ENCODE measurements at regions not wholly inside any gene's neighbourhood (a gene's known extent, or its start where the extent isn't known, plus 50 kb on each side); places are given as distances from the start of the nearest gene placed in this dataset.

- no peak for DNase-seq
Measured at GRCh38 chr12:24268663-24269186, 319.3 kb upstream of the SOX5 start.

- no peak for DNase-seq
Measured at GRCh38 chr12:24266982-24267381, 317.5 kb upstream of the SOX5 start.

DNA sequence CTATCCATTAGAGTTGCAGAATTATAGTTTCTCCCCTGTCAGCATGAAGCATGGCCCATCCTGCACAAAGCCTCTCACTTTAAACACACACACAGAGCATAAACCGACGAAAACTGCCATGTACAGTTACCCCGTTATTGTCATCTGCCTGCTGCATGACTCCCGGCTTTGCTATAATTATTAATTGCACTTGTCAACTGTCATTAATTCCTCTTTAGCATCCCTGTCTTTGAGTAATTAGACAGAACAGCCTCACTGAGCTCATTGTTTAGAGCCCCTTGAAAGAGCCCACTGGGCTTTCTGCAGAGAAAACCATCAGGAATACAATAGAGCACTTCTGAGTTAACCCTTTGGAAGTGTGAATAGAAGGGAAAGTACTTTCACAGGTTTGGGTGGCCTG lies 307.2 kb upstream of the SOX5 start:
- no peak for DNase-seq

- no peak for DNase-seq
Measured at GRCh38 chr12:24255920-24256665, 306.6 kb upstream of the SOX5 start.

DNA sequence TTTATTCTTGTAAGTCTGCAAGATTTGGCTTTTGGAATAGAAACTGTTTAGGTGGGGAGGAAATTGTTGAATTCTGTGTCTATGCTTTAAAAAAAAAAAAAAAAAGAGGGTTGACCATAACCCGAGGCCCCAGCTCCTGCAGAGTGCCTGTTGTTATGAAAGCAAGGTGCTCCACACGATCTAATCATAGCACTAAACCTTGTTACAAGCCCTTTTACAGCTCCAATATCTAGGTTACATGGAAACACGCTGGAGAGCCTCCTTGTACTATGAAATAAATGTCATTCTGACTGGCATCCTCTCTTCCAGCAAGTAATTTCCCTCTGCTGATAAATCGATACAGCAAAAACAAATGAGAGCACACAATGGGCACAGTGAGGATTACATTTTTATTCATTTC lies 303.1 kb upstream of the SOX5 start:
- no peak for DNase-seq

DNA sequence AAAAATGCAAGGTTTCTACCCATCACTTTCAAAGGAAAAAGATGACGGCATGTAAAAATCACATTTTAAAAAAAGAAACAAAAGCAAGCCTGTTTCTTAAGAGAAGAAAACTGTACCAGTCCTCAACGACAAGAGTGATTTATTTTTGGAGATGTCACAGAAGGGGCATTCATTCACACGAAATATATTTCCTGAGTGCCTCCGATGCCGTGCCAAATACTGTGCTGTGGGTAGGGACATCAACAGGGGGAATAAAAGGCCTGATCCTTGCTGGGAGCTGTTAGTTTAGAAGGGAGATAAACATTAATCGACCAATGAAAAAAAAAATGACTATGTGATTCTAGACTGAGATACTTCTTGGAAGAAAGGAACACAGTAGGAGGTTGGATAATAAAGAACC lies 297.5 kb upstream of the SOX5 start:
- no peak for DNase-seq

DNA sequence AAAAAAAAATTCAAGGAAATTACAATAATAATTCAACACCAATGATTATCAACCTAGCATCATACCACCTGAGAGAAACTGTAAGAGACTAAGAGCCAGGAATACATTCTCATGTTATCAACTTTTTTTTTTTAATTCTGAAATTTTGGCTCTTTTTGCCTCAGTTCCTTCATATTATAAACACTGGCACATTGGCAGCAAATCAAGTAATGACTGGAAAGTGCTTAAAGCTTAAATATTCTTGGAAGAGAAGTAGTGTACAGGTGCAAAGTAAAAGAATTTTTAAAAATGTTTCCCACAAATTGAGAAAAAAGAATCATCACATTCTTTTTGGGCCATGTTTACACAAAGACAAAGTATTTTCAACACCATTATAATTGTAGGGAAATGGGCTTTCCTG lies 296.9 kb upstream of the SOX5 start:
- no peak for DNase-seq

DNA sequence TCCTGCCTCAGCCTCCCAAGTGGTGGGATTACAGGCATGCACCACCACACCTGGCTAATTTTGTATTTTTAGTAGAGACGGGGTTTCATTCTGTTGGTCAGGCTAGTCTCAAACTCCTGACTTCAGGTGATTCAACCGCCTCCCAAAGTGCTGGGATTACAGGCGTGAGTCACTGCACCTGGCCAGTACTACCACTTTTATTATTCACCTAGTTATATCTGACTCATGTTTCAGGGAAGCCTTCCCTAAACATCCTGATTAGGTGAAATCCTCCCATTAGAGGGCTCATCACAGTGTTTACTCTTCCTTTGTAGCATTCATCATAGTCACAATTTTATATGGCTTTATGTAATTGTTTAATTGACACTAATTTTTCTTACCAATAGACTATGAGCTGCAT lies 295.3 kb upstream of the SOX5 start:
- DNase-seq, result no peak

GRCh38 chr12:24244231-24244630 lies 294.8 kb upstream of the SOX5 start:
- DNase-seq, result no peak

GRCh38 chr12:24240707-24241106 lies 291.2 kb upstream of the SOX5 start:
- no peak for DNase-seq

DNA sequence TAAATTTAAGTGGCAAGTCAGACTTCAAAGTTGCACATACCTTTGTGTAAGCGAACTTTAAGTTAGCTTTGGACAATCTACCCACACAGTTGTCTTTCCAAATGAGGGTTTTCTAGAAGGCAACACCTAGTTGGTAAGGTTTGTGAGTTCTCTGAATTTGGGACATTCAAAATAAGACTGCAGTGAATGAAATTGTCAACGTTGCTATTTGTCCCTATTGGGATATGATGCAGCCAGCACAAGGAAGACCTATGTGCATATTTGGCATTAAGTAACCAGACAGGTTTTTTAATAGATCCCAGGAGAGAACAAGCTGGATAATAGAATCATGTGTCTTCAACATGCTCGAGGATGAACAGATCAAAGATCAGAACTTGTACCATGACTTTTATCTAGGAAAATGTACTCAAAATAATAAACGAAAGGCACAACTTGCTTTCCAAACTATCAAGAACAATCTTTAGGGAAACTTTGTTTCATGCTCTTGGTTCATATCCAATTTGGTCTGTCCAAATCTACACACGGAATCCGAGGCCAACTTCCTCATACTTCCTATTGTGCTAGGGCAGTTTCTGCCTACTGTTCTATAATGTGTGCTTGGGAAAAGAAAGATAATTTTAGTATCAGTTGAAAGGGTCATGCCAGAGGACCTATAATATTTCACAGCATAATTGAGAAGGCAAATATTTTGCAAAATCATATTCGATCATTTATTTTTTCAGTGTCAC lies 284.2 kb upstream of the SOX5 start:
- DNase-seq, result no peak

- DNase-seq, result no peak
Measured at GRCh38 chr12:24232531-24232930, 283.1 kb upstream of the SOX5 start.

DNA sequence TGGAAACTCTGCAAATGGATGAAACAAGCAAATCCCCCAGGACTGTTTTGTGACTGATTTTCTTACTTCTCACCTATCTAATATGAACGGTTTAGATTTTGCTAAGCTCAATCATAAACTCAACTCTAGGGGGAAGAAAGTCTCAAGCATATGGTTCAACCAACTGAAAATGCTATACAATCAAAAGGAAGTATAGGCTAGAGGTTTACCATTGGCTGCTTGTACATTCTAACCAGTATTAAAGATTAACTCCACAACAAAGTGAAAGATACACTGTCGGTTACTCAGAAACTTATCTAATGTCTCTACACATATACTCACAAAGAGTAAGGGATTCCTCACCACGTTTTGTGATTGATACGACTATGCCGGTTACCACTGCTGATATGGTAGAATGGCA lies 281.8 kb upstream of the SOX5 start:
- no peak for DNase-seq

DNA sequence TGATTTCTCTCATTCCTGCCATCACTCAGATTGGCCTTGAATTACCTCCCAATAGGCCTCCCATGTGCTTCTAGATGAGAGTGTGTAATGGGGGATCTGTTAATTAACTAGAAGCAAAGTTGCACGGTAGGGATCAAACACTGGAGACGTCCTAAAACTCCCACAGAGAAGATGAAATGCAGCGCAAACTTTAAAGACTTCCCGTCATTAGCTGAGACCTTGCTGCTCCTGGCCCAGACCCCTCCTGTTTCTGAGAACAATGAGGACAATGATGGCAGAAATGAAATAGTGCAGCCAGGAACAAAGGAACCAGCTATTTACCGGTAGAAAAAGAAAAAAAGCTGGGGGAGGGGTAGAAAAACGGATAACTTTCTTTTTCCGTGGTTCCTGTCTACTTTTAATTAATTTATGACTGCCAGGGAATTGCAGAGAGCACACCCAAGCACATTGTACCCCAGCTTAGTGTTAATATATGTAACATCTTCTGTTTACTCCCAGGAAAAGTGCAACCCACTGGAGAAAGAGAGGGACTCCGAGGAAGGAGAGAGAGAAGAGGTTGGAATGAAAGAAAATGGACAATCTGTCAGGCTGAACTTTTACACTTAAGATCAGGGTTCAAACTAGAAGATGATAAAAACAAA lies 280.7 kb upstream of the SOX5 start:
- DNase-seq, result no peak

GRCh38 chr12:24229031-24229700 lies 279.7 kb upstream of the SOX5 start:
- no peak for DNase-seq

DNA sequence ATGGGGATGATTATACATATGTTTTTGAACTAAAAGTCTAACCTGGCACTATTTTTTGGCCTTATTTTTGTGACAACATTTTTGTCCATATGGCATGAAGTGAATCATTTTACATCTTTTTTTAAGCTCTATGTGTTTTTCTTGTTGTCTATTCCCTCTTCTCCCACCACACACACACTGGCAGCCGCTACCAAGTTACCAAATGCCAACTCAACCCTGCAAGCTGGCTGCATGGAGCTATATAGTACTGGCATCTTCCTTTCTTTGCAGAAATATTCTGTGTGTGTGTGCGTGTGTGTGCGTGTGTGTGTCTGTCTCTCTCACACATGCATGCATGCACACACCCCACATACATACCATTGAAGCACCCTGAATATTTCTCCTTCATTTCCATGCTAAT lies 278.9 kb upstream of the SOX5 start:
- peak; percentile 21 for DNase-seq

GRCh38 chr12:24227551-24227950 lies 278.1 kb upstream of the SOX5 start:
- DNase-seq, result no peak

GRCh38 chr12:24226745-24227350 lies 277.4 kb upstream of the SOX5 start:
- DNase-seq, result no peak

- no peak for DNase-seq
Measured at GRCh38 chr12:24224401-24224800, 274.9 kb upstream of the SOX5 start.

- DNase-seq, result no peak
Measured at GRCh38 chr12:24223926-24224325, 274.5 kb upstream of the SOX5 start.

DNA sequence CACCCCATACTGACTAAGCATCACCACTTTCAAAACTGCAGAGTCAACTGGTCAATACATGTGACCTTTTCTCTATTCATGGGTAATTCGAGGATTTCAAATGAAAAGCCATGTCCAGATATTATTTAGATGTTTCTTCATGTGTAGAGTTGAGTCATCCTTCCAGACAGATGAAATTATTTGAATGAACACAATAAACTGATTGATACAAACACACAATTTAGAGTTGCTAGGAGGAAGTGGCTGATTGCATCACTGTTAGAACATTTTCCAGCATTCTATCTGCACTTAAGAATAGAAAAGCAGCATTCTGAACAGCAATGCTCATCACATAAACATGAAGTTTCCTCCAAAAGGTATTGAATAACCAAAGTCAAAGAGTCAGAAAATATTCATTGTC lies 273.5 kb upstream of the SOX5 start:
- no peak for DNase-seq

DNA sequence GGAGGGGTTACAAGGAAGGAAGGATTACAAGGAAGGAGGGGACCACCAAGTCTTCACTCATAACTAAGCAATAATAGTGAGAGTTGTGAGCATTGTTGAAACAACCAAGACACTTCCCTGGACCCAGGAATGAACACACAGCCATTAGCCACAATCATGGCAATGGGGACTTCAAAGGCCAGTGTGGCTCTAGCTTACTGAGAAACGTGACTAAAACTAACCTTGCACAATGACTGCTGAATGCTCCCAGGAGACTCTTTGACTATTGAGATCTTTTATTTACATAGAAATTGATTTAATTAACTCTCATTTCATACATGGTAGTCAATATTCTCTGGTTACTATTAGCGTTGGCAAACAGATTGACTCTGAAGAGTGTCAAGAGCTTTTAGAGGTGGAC lies 263.0 kb upstream of the SOX5 start:
- DNase-seq, result no peak
